Muscle layer of colon (tissue), 2 donors: ENCODE measurements at regions not wholly inside any gene's neighbourhood (a gene's known extent, or its start where the extent isn't known, plus 50 kb on each side); places are given as distances from the start of the nearest gene placed in this dataset.

Experiments
- H3K27ac ChIP-seq: one replicate; pipeline ENCODE4 v1.7.0; 2013; ENCODE audit warnings: low read depth, mild to moderate bottlenecking, low read length, moderate library complexity
- H3K27me3 ChIP-seq, 2 donors: one replicate each; pipeline ENCODE4 v1.7.0; 2013; ENCODE audit warnings: low read length in 2 of 2, mild to moderate bottlenecking in 2 of 2; ENCODE audit not compliant: insufficient read depth in 2 of 2, control insufficient read depth in 1 of 2
- H3K36me3 ChIP-seq: one replicate; pipeline ENCODE4 v1.7.0; 2013; ENCODE audit warnings: mild to moderate bottlenecking, low read length; ENCODE audit not compliant: insufficient read depth
- H3K4me1 ChIP-seq: one replicate; pipeline ENCODE4 v1.7.0; 2013; ENCODE audit warnings: mild to moderate bottlenecking, low read length; ENCODE audit not compliant: insufficient read depth
- H3K4me3 ChIP-seq, 2 donors: one replicate each; pipeline ENCODE4 v1.7.0; 2013; ENCODE audit warnings: low read length in 2 of 2, low read depth in 1 of 2, mild to moderate bottlenecking in 1 of 2, moderate library complexity in 1 of 2
- H3K9ac ChIP-seq: one replicate; pipeline ENCODE4 v1.7.0; 2013; ENCODE audit warnings: low read length
- H3K9me3 ChIP-seq: one replicate; pipeline ENCODE4 v1.7.0; 2013; ENCODE audit warnings: mild to moderate bottlenecking, low read length
- donor health status: abdominal sarcoma.
- donor health status: Adenocarcinoma of cecum.

GRCh38 chr3:145518639-145519038 lies 642.3 kb downstream of the PLOD2 start:
- Histone ChIP-seq H3K4me3 (no peak overlapping the region), H3K27ac (no peak overlapping the region), H3K27me3 (no peaks in the 10 kb centered on the region), H3K4me1 (no peaks in the 10 kb centered on the region), H3K9ac (no peak overlapping the region), H3K36me3 (no peaks in the 10 kb centered on the region), H3K9me3 (no peaks in the 10 kb centered on the region)

DNA sequence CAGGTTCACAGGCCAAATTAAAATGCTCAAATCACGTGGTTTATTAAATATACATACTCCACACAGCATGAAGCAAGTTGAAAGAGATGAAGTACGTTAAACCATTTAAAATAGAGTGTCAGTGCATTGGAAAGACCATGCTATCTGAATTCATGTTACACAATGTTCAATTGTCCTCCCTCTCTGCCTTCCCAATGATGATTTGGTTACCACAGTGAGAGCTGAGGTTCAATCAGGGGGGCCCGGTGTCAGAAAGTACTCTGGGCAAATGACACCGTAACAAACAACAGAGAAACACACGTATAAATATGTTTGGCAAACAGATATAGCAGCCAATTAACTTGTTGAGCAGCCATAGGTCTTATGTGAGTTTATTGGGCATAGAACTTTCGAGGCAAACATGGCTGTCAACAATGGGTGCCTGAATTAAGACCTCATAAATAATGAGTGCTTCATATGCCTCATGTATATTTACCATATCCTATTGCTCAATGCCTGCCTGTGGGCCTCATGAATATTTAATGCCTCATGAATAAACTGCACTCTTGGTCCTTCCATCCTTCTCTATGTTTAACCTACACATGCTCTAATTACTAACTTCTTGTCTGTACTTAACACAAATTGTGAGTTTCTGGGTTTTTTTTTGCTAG lies 641.5 kb downstream of the PLOD2 start:
- Histone ChIP-seq H3K9ac (no peak overlapping the region), H3K36me3 (no peaks in the 10 kb centered on the region), H3K4me1 (no peaks in the 10 kb centered on the region), H3K4me3 (no peak overlapping the region), H3K27ac (no peak overlapping the region), H3K9me3 (no peaks in the 10 kb centered on the region), H3K27me3 (no peaks in the 10 kb centered on the region)

GRCh38 chr3:145522179-145522578 lies 638.8 kb downstream of the PLOD2 start:
- Histone ChIP-seq H3K27ac (no peak overlapping the region), H3K9me3 (no peaks in the 10 kb centered on the region), H3K4me3 (no peak overlapping the region), H3K36me3 (no peaks in the 10 kb centered on the region), H3K9ac (no peak overlapping the region), H3K4me1 (no peaks in the 10 kb centered on the region), H3K27me3 (no peaks in the 10 kb centered on the region)

GRCh38 chr3:145522893-145523651 lies 637.9 kb downstream of the PLOD2 start:
- H3K9ac ChIP-seq = no peak overlapping the region
- no peak overlapping the region for H3K4me3 ChIP-seq
- no peaks in the 10 kb centered on the region for H3K36me3 ChIP-seq
- no peaks in the 10 kb centered on the region for H3K9me3 ChIP-seq
- H3K27ac ChIP-seq = no peak overlapping the region
- H3K27me3 ChIP-seq = no peaks in the 10 kb centered on the region
- no peaks in the 10 kb centered on the region for H3K4me1 ChIP-seq

DNA sequence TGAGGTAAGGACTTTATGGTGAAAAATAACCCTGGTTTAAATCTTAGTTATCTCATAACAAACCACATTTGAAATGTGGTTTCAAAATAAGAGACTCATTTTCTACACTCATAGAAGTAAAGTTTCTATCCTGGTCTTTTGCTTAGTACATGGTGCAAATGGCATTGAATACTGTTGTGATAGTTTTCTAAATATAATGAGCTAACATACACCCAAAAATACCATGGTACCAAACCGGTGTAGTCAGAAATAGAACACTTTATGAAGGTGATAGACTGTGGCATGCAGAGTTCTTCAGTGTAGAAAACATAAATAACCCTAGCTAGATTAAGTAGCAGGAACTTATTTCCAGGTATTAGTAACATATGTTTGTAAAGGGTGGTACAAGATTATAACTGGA lies 629.4 kb downstream of the PLOD2 start:
- Histone ChIP-seq H3K9me3 (no peaks in the 10 kb centered on the region), H3K27me3 (no peaks in the 10 kb centered on the region), H3K4me3 (no peak overlapping the region), H3K4me1 (no peaks in the 10 kb centered on the region), H3K27ac (no peak overlapping the region), H3K36me3 (no peaks in the 10 kb centered on the region), H3K9ac (no peak overlapping the region)

DNA sequence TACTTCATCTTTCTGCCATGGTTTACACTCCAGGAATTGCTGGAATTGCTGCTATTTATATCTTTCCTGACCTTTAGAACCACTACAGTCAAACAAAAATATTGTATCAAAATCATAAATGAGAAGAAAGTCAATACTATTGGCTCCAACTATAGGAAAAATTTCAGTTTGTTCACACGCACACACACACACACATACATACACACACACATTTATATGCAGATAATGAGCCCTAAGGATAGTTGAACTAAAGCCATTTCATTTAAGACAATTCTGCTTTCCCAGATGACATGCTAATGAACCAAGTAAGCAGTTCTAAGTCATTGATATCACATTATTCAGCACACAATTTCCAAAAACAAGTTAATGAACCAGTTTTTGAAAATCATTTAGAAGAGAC lies 627.3 kb downstream of the PLOD2 start:
- H3K27ac ChIP-seq = no peak overlapping the region
- no peak overlapping the region for H3K9ac ChIP-seq
- H3K27me3 ChIP-seq = no peaks in the 10 kb centered on the region
- H3K4me1 ChIP-seq = no peaks in the 10 kb centered on the region
- no peak overlapping the region for H3K4me3 ChIP-seq
- H3K36me3 ChIP-seq = no peaks in the 10 kb centered on the region
- H3K9me3 ChIP-seq = no peaks in the 10 kb centered on the region

GRCh38 chr3:145536461-145536860 lies 624.5 kb downstream of the PLOD2 start:
- Histone ChIP-seq H3K27ac (no peak overlapping the region), H3K9ac (no peak overlapping the region), H3K27me3 (no peaks in the 10 kb centered on the region), H3K4me3 (no peak overlapping the region), H3K9me3 (no peaks in the 10 kb centered on the region), H3K4me1 (no peaks in the 10 kb centered on the region), H3K36me3 (no peaks in the 10 kb centered on the region)

DNA sequence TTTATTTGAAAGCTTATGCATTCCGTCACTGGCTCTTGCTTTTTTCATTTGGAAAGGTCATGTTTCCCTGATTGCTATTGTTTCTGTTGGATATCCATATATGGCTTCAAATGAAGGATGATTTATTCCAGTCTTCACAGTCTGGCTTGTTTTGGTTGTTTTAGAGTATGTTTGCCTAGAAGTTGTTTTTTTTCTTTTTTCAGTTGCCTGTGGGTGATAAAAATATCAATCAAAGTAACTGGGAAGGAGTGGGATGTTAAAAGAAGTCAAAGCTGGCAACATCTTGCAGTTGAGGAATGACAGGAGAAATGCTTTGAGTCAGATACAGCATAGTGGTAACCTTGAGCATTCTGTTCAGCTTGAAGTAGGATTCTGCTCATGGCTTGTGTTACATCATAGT lies 610.5 kb downstream of the PLOD2 start:
- Histone ChIP-seq H3K27me3 (no peaks in the 10 kb centered on the region), H3K4me3 (no peak overlapping the region), H3K27ac (no peak overlapping the region), H3K4me1 (no peaks in the 10 kb centered on the region), H3K9ac (no peak overlapping the region), H3K36me3 (no peaks in the 10 kb centered on the region), H3K9me3 (no peaks in the 10 kb centered on the region)

DNA sequence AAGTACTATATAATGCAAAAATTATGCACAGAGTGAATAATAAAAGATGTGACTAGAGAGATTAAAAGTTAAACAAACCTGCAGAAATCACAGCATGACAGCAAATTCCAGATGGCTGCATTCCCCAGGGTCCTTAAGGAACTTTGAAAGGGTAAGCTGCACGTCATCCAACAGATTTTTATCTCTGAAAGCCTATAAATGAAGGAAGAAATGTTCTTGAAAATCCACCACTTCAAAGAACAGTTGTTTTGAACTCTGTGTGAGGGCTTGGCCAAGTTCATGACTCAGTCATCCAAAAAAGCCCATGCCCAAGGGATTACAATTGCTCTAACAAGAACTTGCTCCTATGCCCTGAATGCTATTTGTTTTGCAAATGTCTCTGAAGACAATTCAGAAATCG lies 603.6 kb downstream of the PLOD2 start:
- Histone ChIP-seq H3K27ac (no peak overlapping the region), H3K9ac (no peak overlapping the region), H3K27me3 (no peaks in the 10 kb centered on the region), H3K9me3 (no peaks in the 10 kb centered on the region), H3K4me3 (no peak overlapping the region), H3K36me3 (no peaks in the 10 kb centered on the region), H3K4me1 (no peaks in the 10 kb centered on the region)

DNA sequence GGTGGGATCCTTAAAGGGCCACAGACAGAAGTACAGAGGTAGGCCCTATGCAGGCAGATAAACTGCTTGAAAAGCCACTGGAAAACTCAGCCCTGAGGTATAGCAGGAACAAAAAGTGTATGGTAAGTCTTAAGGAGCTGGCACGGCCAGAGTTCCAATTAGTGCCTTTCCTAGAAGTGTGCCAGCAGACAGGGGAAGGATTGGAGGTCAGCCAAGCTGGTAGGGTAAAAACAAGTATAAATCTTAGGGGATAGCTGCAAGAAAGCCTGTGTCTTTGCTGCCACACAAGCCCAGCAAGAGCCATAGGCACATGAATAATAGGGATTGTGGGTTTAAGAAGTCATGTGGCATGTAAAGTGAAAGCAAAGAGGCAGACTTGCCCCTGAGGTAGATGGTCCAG lies 582.5 kb downstream of the PLOD2 start:
- Histone ChIP-seq H3K27ac (no peak overlapping the region), H3K36me3 (no peaks in the 10 kb centered on the region), H3K9ac (no peak overlapping the region), H3K4me3 (no peak overlapping the region), H3K4me1 (no peaks in the 10 kb centered on the region), H3K27me3 (no peaks in the 10 kb centered on the region), H3K9me3 (no peaks in the 10 kb centered on the region)

DNA sequence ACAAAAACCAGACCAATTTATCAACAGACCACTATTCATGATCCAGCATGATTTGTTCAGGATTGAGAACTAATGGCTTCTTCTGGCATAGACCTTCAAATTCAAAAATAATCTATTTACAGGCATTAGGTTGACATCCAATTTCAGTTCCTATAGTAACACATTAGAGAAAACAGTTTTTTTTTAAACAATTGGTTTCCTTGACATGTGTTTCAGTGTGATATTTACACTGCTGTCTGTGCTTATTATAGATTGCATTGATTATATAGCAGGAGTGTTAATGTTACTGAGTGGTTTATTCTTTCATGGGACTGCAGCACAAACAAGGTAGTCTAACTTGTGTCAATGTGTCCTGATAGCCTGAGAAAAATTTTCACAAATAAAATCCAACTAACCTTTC lies 579.3 kb downstream of the PLOD2 start:
- no peaks in the 10 kb centered on the region for H3K9me3 ChIP-seq
- no peak overlapping the region for H3K4me3 ChIP-seq
- no peak overlapping the region for H3K27ac ChIP-seq
- H3K36me3 ChIP-seq = no peaks in the 10 kb centered on the region
- no peaks in the 10 kb centered on the region for H3K27me3 ChIP-seq
- H3K4me1 ChIP-seq = no peaks in the 10 kb centered on the region
- no peak overlapping the region for H3K9ac ChIP-seq

GRCh38 chr3:145604851-145605250 lies 556.1 kb downstream of the PLOD2 start:
- H3K9ac ChIP-seq = no peak overlapping the region
- H3K4me3 ChIP-seq = no peak overlapping the region
- no peaks in the 10 kb centered on the region for H3K9me3 ChIP-seq
- no peaks in the 10 kb centered on the region for H3K27me3 ChIP-seq
- H3K4me1 ChIP-seq = no peaks in the 10 kb centered on the region
- H3K27ac ChIP-seq = no peak overlapping the region
- H3K36me3 ChIP-seq = no peaks in the 10 kb centered on the region
